NOMO-1 treated with DMSO at 0.1 percent for 48 hours (cell line): ENCODE measurements at regions not wholly inside any gene's neighbourhood (a gene's known extent, or its start where the extent isn't known, plus 50 kb on each side); places are given as distances from the start of the nearest gene placed in this dataset.

Experiments used
- DNase-seq: peaks from one replicate; lab custom pipeline; 2025; ENCODE audit not compliant: unreplicated experiment; lab: John Stamatoyannopoulos, UW

DNA sequence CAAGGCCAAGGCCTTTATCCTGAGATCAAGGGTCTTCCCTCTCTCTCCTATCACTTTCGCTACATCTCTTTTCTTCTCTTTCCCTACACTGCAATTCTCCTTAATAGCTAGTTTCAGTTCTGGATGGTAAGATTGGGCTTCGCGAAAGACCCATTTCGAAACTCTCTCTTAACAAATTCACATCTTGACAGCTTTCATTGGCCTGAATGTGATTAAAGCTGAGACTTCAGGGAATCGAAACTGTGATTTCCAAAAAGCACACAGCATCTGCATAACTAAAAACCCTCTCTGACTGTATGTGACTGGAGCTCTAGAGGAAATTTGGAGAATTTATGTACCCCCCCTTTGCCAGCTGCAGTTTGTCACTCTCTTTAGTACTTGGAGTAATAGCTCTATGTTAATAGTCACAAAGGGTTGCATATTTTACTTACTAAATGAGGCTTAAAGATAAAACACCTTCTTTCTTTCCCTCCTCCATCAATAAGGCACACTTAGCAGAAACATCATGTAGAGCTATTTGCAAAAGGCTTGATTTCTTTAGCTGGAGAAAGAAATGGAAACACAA lies 105.3 kb upstream of the FAM20A start:
- DNase-seq = peak; percentile 91

DNA sequence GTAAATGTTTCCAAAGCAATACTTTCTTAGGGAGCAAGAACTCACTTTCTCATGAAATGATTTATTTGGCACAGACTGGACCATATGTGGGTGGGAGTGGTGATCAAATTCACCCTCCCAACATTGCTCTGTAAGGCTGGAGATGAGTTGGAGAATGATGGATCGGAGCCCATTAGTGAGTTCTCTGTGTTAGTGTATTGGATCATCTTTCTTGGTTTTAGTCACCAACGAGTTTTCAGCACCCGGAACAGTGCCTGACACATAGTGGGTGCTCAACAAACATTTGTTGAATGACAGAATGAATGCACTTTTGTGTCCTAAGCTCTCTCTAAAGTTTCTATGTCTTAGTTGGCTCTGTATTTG lies 104.5 kb upstream of the FAM20A start:
- no peak for DNase-seq

DNA sequence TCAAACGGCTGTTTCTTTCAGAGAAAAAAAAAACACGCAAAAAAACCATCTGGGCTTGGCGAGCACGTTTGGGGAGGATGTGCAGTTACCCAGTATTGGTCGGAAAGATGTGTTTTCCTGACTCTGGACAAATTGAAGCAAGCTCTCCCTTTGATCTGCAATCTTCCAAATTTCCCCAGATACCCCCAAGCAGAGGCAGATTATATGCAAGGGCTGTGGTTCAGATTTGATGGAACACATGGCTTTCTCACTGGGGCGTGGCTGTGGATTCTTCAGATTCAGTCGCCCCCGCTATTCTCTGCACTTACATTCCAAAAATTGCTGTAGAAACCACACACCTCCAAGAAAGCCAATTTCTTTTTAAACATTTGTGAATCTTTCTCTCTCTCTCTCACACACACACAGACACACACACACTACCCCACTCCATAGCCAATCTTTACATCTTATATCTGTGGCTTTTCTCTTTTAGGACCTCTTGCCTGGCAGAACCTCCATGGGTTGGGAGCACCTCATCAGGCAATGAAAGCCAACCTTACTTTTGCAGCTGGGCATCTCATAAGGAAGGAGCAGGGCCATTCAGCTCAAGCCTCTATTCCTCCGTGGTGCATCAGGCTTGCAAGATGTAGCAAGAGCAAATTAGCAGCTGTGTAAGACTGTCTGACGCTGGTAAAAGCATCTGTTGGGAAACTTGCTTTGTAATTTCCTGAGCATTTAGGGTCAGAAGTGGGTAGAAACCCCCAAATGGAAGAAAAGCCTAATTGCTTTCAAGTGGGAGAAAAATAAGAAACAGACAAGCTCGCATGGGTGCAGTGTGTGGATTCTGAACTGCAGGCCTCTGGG lies 103.9 kb upstream of the FAM20A start:
- peak; percentile 72 for DNase-seq

DNA sequence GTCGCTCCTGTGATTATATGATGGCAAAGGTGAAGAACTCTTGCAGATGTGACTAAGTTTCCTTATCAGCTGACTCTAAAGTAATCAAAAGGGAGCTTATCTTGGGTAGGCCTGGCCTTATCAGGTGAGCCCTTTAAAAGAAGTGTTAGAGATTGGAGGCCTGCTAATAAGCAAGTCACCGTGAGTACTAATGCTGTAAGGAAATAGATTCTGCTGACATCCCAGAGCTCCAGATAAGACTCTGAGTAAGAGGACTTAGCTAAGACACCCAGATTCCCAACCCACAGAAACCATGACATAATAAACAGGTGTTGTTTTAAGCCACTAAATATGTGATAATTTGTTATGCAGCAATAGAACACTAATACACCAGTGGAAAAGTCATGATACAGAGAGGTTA lies 99.9 kb upstream of the FAM20A start:
- DNase-seq = no peak

DNA sequence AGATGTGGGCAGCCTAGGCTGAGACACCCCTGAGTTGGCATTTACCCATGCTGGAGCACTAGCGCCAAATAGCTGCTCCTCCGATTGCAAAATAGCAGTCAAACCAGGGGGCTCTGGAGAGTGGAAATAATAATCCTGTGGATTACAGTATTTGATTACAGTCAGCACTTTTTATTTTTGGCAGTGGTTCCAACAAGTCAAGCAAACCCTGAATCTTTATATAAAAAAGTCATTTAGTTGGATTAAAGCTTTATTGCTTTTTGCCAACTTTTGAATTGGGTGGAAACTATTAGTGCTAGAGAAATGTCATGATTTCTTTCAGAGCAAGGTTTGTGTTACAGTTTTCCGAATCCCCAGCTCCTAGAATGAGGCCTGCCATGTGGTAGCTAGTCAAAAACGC lies 99.3 kb upstream of the FAM20A start:
- DNase-seq = no peak

DNA sequence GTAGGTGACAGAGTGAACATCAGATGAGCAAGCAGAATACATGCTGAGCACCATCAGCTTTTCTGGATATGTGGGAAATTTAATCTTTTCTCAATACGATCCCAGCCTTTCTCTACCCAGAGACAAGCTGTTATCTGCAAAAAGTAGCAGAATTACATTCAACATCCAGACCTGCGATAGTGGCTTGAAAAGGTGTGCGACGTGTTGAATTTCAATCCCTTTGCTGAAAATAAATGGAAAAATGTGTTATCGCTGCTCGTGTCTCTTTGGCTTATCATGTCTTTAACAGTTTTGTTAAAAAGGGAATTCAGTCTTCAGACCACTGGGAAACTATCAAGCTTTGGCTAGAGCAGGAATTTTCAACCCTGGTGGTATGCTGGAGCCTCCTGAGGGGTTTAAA lies 98.8 kb upstream of the FAM20A start:
- DNase-seq = no peak

DNA sequence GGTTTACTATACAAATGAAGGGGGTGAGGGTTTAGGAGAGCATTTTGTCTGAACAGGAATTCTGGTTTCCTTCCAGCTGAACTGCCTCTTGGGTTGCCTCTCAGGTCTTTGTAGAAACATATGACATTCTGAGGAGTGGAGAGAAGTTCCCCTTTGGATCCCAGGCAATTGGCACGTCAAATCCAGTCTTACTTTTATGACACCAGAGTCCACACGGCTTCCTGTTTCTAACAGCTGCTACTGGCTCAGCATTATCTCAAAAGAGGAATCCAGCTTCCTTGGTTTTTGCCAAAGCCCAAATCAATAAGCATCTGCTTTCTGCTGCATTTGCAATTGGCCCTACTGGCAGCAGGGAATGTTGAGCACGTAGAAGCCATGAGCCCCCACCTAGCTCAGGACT lies 97.6 kb upstream of the FAM20A start:
- DNase-seq = peak; percentile 79

DNA sequence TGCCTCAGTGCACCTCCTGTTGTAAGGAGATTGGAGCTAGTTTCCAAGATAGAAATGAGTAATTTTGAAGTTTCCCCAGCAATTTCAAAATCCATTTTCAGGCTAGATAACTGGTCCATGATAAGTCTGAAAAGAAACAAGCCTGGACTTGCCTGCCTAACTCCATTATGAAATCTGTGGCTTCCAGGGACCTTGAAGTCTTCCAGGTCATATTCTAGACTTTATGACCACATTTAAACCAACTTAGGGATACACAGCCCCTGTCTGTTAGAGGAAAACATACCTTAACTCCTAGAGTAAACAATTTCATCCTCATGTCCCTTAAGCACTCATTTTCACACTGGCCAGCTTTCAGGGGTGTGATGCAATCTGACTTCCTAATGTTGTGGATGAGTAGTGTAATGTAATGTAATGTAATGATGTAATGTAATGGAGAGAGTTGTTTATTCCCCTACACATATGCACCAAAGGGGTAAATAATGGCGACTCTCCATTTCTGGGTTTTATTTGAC lies 96.7 kb upstream of the FAM20A start:
- peak; percentile 68 for DNase-seq

DNA sequence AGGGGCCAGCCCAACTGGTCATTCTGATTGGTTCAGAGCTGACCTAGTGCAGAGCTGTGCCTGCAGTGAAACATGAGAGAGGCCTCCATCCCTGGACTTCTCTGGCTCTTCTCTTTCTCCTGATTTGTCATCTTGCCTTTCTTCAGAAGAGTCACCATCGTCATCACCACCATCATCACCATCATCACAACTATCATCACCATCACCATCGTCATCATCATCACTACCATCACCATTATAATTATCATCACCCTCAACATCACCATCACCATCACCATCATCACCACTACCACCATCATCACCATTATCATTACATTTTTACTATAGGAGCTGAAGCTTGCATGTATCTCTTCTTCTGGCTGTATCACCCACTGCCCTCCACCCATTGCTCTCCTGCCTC lies 94.5 kb upstream of the FAM20A start:
- DNase-seq = no peak

DNA sequence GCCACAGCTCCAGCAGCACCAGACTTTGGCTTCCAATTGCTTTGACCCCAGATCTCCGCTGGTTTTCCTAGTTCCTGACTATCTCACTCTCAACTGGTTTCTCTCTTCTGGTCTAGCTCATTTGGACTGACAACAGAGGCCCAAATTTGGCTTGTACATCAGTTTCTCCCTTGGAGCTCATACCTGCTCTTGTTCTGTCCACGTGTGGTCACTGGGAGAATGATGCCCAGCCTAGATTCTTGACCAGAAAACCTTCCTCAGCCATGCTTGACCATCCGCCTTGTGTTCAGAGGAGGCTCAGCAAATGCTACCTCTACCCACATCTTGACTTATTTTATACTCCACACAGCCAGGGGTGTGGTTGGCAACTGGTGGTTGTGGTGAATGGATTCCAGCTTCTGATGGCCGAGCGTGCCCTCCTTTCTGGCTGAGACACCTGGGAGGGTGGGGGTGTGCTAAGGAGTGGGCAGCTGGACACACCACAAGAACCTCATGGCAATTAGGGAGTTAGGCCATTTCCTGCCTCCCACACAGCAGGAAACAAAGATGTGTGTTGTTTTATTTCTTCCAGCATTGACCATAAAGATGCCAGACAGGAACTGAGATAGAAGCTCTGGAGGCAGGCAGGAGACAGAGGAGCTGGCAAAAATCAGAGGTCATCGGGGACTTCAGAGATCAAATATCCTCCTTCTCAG lies 93.8 kb upstream of the FAM20A start:
- no peak for DNase-seq

DNA sequence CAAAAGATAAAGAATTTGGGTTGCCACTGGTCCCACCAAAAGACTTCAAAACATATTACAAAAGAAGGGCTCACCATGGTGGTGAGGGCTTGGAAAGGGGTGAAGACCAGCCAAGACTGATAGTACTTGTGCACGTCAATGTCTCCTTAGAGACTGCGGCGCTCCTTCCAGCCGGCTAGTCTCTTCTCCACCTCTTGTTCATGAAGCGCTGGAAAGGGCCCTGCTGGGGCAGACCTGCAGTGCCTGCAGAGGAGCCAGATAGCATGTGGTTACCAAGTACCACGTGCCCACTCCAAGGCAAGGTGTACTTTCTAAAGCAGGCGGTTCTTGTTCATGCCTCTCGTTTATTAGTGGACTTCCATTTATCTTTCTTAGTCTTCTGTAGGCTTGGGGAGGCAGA lies 92.7 kb upstream of the FAM20A start:
- DNase-seq = no peak

DNA sequence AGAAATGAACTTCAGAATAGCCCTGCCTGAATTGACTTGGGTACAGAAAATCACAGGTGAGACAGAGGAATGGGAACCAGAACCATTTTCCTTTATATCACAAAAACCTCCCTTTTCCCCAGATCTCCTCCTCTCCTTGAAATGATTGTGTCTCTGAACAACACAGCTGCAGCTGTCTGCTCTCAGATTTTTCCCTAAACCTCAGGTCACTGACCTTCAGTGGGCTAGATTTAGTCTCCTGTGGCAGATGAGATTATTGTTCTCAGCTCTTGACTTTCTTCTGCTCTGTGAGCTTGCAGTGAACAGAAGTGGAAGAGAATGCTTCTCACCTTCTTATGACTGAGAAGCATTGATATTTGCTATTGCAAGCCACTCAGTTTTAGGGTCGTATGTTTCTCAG lies 92.3 kb upstream of the FAM20A start:
- no peak for DNase-seq

DNA sequence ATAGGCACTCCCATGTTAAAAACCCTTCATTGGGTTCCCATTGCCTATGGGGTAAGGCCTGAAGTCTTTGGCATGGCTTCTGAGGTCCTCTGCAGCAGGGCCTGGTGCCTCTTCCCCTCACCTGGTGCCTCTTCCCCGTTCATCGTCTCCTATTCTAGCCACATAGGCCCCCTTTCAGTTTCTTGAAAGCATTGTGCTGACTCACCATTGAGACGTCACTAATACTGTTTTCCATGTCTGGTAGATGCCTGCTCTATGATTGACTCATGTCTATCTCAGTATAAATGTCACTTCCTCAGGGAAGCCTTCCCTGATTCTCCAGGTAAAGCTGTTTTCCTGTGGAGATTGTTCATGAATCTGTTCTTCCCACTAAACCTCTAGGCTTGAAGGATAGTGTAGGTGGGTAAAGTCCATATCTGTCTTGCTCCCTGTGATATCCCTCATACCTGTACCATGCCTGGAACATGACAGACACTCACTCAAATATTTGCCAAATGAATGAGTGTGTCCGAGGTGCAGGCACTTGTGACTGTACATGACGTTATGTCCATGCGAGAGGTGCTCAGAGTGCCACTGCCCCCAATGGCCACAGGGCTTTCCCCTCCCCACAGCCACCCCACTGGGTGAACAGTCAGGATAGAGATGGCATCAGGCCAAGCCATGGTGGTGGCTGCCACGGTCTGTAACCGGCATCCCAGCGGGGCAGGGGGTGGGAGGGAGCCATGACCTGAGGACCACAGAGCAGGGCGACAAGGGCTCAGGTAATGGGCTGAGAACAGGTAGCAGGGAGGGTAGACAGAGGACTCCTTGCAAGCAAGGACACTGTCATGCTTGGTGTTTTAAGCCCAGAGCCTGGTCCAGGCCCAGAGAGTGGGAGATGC lies 85.2 kb upstream of the FAM20A start:
- DNase-seq = no peak

DNA sequence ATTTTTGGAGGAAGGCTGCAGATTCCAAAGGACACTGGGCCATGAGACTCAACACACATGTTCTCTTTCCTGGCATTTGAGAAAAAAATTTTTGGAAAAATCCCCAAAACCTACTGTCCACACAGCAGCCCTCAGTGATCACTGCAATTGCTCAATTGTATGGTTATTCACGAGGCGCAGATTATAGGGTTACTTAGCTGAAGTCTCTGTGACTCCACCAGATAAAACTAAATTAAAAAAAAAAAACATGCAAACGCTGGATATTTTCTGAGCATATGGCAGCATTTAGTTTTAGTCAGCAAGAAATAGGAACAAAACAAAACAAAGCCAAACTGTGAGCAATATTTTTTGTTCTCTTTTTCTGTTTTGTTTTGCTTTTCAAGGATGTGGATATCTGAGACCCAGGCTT lies 83.8 kb upstream of the FAM20A start:
- DNase-seq = no peak

DNA sequence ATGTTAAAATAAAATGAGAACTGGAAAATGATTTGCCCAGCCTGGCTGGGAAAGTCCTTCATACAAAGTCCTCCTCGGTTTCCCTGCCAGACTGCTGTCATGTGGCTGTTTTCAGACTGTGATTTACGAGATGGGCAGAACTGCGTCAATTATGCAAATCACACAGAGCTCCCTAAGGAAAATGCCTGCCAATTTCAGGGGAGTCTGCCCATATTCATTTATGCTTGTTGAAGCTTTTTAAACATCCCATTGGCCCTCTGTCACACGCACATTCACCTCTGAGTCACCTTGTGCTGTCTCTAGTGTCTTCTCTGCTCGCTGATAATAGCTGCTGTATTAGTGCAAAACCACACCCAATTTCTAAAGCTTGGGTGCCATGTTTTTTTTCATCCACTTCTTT lies 81.7 kb upstream of the FAM20A start:
- DNase-seq = no peak

DNA sequence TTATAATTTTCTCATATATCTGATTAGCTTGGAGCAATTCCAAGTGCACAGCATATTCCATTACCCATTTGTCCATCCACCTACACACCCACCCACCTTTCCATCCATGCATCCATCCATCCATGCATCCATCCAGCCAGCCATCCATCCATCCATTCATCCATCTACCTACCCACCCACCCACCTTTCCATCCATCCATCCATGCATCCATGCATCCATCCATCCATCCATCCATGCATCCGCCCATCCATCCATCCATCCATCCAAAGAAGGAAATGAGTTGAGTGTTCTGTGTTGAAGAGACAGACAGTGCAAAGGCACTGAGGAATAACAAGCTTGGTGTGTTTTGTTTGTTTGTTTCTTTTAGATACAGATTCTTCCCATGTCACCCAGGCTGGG lies 78.7 kb upstream of the FAM20A start:
- DNase-seq = no peak

DNA sequence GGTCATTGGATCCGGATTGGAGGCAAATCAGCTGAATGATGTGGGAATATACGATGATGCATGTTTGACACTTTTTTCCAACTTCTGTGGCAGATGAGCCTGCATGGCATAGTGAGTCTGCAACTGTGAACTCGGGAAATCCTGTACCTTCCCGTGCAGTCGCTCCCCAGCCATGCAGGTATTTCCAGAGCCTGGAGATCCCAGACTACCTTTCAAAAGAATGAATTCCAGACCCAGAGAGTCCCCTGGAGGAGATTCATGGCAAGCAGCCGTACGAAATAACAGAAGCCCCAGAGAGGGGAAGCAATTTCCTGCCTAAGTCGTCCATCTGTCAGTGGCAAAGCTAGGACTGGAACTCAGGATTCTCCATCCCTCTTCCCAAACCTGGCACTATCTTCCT lies 75.7 kb upstream of the FAM20A start:
- no peak for DNase-seq

DNA sequence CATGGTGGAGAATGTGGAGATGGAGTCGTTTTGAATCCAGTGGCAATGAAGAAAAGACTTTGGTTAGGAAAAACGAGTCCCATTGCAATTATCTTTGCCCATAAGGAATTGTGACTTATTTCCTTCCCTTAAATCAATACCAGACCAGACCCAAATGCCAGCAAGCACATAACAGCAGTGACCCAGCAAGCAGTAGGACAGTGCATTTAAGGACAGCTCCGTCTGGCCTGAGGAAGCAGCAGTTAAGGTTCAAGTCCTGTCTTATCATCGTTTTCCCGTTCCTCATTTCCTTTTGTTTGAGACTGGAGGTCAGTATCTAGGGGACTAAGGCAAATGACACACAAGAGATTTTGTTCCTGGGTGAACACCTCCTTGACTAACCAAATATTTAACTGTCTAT lies 74.6 kb upstream of the FAM20A start:
- no peak for DNase-seq

DNA sequence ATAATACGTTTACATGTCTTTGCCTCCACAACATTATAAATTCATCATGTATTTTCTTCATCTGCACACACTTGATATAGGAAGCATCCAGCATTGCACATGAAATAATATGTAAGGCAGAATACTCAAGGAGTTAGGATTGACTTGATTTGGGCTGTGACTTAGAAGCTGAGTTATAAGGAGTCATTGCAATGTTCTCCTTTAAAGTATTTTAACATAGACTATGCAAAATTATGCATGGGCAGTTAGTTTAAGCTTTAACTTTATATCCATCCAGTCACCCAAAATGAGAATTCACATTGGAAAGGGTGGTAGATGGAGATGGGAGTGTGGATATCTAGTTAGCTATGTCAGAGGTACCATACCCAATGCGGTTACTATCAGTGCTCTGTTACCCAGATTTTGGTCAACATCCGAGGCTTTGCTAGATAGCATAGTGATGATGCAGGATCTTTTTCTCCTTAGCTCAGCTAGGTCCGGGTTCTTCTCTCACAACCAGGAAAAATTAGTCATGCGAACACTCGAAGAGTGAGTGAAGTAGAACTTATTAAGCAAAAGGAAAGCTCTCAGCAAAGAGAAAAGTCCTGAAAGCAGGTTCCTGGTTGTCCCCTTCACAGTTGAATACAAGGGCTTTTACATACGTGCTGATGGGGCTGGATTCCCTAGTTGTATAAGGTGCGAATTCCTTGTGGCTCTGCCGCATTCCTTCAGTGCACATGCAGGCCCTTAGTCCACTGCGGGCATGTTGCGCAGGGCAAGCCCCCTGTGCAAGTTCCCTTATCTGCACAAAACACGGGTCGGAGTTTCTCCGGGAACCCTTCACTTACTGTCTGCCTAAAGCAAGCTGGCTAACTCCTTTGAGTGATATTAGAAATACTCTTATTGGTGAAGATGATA lies 73.1 kb upstream of the FAM20A start:
- no peak for DNase-seq

DNA sequence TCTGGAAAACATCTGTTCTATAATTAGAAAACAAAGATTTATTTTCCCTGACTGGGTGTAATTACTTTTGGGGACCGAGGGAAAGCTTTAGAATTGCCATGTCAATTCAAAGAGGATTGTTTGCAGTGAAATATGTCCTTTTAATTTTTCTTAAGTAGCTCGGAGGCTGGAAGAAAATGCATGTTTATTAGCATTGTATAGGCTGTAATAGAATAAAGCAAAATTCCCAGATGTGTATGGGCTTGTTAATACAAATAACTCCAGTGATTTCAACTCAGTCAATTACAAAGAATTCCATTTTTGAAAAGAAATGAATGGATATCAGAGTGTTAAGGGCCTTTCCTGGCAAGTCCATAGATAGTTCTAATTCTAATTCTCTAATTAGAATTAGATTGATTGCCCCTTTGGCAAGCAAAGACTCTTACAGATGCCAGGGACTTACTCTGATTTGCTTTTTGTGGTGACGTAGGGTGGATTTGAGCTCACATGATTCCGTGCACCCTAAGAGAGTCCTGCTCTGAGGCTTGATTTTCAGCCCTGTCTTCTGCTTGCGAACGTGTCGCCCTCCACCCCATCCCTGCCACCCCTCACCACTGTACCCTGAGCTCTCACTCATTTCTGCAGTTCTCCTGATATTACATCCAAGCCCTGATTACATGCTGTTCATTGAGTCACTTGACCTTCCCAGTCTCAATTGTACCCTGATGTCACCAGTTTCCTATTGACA lies 70.0 kb upstream of the FAM20A start:
- DNase-seq = no peak
